T follicular helper cell (primary cell): ENCODE measurements at regions not wholly inside any gene's neighbourhood (a gene's known extent, or its start where the extent isn't known, plus 50 kb on each side); places are given as distances from the start of the nearest gene placed in this dataset.
"Not testable (repeated sequence)": the region's sequence is repeated elsewhere in the genome, so short reads cannot be mapped to it uniquely, and the experiment has no call there.

Experiments
- DNase-seq: peaks from one replicate; pipeline ENCODE4 v3.0.0-alpha.2; 2020; ENCODE audit warnings: low read depth

- not testable (repeated sequence) for DNase-seq
Measured at GRCh38 chr4:82077471-82077995, 296.3 kb downstream of the HNRNPD start.

DNA sequence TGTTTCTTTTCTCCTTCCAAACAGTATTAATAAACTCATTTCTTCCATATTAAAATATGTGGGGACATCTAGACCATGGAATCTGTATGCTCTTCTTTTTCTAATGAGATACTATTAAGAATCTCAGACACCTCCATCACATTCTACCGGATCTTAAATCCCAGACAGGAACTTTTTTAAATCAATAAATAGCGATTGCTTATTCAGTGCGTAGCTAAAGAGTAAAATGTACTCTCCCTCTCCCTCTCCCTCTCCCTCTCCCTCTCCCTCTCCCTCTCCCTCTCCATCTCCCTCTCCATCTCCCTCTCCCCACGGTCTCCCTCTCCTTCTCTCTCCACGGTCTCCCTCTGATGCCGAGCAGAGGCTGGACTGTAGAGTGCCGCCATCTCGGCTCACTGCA lies 297.0 kb downstream of the HNRNPD start:
- no peak for DNase-seq

DNA sequence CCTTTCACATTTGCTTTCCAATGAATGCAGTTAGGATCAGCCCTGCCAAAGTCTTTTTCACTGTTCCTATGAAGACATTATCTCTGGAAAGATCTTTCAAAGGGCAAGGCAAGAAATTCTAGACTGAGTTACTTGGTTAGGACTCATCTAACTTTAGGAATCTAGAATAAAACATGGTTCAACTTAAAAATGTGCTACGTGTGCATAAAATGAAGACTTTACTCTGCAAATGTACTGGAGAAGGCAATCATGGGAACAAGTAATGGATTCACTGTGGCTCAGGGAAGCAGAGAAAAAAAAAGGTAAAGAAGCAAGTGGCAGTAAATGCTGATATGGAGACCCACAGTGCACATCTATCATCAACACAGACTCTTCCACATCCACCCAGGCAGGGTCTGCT lies 297.4 kb downstream of the HNRNPD start:
- no peak for DNase-seq

DNA sequence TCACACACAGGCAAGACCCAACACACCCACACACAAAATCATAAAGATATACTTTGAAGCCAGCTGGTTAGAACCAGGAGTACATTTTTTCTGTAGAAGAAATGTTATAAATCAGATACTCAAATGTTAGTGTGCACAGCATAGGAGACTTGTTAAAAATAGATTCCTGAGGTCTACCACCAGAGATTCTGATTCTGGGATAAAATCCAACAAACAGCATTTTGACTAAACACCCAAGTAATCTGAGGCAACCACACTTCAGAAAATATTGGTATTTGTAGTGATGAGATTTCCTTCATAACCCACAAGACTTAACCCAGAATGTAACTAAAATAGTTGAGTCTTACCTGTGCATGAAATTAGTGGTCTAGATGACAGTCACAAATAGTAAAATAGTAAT lies 301.8 kb downstream of the HNRNPD start:
- DNase-seq: no peak

DNA sequence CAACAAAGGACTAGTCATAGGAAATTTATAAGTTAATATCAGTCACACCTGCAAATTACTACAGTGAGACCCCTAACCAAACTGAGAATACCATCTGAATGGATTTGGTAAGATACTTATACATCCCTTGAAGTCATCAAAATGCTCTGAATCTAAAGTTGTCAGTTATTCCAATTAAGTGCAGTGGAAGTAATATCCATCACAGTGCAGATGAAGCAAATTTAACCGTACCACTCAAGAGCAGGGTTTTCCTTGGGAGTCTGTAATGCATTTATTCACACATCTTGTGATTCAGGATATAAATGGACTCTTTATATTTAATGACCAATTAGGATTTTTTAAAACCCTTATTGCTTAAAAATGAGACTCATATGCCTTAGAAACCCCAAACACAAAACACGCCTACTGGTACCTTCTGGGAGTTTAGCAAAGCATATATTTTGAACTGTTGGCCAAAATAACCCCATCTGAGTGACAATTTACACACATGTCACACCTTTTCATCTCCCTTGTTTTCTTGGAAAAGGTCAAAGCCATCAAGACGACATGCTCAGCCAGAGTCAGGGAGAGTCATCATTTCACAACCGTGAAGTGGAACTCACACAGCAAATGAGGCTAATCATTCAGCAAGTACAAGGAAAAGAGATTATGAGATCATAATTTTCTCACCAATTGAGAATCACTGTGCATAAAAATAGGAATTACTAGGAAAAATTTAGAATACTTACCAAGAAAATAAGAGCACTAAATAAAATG lies 303.7 kb downstream of the HNRNPD start:
- DNase-seq: no peak

- DNase-seq: no peak
Measured at GRCh38 chr4:82063017-82063416, 310.8 kb downstream of the HNRNPD start.

DNA sequence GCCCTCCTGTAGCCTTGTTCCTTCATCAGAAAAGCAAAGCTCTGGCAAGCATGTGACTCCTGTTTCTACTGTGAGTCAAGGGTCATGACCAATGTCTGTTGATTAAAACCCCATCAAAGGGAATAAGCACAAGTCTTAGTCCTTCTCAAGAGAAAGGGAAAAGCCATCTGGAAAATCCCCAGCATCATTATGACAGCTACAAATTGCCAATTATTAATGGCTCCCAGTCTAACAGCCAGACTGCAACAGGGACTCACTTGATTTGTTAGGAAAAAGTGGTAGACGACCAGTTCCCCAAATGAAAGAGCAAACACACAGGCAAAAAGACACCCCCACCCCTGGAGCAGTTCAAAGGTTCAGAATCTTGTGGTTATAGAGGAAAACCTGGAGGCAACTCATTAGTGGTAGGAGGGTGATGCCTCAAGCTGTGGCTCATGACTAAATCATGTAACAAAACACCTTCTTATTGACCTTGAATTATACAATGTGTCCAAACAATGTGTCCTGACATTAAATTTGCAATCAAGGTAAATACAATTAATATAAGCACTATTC lies 315.7 kb downstream of the HNRNPD start:
- DNase-seq: no peak

DNA sequence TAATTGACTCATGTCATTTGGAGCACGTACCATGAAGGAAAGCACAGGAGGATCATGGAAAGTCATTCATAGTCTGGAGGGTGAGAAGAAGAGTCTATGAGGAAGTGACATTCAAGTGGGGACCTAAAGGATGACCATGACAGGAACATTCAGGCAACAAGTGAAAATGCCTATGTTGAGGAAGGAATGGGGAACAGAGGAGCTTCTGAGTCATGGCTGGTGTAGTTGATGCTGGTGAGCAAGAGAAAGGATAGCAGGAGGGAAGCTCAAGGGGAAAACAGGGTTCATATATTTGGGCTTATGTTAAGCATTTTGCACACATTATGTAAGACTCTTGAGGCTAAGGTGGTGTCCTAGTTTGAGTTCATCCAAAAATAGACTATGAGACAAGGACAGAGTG lies 318.6 kb downstream of the HNRNPD start:
- no peak for DNase-seq

- DNase-seq: no peak
Measured at GRCh38 chr4:82053396-82053795, 320.4 kb downstream of the HNRNPD start.

DNA sequence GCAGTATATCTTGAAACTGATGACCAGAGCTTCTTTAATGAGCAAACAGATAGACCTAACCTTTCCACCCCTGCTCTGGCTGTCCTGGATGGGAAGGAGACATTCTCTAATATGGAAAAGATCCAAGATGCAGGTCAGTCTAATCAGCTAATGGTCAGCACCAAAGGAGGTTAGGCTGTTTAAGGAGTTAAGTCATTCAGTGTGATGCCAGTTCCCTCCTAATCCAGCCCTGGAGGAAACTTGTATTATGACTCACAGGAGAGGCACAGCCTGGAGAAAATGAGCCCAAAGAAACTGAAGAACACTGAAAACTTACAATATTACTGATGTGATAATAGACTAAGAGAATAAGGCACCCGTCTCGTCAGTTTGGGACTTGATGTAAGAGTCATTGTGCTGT lies 323.0 kb downstream of the HNRNPD start:
- no peak for DNase-seq

GRCh38 chr4:82049294-82049693 lies 324.5 kb downstream of the HNRNPD start:
- DNase-seq: no peak

DNA sequence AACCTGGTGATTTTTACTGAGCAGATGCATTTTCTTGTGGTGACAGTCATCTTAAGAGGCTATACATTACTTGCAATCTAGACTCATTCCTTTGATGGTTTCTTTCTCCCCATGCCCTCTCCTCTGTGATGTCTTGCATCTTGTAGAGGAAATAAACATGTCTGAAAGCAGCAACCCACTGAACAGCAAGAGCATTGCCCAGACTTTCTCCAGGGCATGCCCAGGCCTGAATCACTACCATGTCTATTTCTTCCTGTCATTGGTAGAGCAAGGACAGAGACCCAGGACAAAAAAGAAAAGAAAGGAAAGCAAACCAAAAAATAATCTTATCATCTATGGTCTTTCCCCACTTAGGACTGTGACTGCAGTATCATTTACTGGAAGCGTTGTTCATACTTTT lies 326.1 kb downstream of the HNRNPD start:
- DNase-seq: no peak

GRCh38 chr4:82046796-82047195 lies 327.0 kb downstream of the HNRNPD start:
- no peak for DNase-seq

GRCh38 chr4:82045267-82045666 lies 328.5 kb downstream of the HNRNPD start:
- DNase-seq: no peak

DNA sequence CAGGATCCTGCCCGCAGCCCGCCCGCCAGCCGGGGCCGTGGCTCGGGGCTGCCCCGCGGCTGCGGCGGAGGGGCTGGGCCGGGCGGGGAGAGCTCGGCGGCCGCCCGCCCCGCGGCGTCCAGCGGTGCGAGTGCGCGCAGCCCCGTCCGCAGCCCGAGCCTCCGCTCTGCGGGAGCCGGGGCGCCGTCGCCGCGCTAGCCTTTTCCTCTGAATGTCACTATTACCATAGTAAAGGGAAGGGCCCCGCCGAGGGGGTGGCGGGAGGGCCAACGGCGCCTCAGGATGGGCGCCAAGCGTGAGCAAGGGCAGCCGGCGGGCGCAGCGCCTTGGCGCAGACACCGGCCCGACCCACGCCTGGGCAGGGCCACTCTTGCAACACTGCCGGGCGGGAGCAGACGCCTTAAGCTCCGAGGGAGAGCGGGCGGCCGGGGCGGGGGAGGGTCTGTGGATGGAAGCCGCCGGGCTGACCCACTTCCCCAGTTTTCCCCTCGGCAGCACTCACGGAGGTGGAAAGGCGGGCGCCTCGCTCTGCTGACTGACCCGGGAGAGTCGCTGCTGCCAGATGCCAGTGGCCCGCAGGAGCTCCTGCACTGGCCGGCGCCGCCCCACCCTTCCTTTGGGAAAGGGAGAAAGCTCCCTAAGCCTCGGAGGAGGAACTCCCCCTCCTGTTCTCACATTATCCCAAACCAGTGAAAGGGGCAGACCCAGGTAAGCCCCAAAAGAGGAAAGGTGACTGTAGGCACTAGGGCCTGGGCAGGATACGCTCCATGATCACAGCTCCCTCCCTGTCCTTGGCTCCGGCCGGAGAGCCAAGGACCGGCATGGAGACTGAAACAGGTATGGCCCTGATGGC lies 329.4 kb downstream of the HNRNPD start:
- no peak for DNase-seq

DNA sequence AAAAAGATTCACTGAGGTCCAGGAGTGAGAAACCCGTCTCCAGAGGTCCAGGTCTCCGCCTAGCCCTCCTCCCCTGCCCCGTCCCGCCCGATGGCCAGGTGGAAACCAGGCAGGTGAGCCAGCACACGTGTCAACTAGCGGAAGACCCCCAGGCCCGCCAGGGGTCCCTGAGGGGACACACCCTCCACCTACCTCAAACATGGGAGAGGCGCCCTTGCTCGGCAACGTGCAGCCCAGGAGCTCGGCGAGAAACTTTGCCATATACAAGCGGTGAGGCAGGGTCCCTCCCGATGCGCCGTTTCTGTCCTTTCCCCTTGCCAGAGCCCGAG lies 330.0 kb downstream of the HNRNPD start:
- DNase-seq: no peak

GRCh38 chr4:82043081-82043808 lies 330.5 kb downstream of the HNRNPD start:
- DNase-seq: no peak

DNA sequence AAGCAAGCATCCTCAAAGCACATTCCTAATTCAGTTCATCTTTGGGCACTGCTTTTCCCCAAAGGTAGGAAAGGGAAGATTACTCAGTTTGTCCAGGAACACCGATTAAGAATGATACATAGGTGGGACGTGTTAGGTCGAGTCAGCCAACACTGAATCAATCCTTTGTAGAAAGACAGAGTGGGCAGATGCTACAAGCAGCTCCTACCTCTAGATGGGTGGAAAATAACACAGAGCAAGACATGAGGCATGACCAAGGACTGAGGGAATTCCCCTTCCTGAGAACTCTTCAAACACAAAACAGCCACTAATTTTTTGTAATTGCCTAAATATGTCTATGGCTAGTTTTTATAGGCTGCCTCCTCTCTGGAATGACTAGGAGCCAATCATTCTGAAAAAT lies 331.7 kb downstream of the HNRNPD start:
- no peak for DNase-seq

GRCh38 chr4:82038936-82039335 lies 334.9 kb downstream of the HNRNPD start:
- DNase-seq: no peak

- no peak for DNase-seq
Measured at GRCh38 chr4:82036181-82036580, 337.6 kb downstream of the HNRNPD start.

DNA sequence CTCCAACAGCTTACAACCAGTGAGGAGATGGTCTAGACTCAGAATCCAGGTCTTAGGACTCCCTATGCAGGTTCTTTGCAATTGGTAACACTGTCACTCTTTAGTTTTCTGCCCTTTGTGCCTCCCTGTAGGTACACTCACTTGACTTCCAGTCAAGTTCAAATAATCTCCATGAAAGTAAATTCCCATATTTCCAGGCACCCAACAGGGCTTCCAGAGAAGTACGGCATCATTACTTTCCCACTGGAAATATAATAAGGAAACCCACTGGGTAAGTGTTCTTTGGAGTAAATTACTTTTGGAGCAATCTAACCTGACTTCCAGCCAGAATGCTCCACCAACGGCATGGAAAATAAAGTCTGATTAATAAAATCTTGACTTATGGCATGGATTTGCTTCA lies 338.9 kb downstream of the HNRNPD start:
- DNase-seq: no peak

DNA sequence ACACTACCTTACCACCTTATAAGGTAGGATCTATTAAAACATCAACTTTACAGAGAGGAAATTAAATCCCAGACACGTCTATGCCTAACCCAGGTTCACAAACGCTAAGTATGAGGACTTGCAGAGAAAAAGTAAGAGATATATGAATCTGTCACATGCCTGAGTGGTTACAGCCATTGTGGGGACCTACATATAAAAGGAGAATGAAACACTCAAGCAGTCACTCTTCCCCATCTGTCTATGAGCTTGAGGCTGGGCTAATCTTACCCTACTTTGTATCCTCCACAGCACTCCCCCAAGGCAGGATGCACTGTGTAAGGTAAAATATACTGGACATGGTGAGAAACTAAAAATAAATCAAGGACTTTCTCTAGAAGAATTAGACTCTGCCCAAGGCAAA lies 339.9 kb downstream of the HNRNPD start:
- no peak for DNase-seq
